ENCODE measurements at regions not wholly inside any gene's neighbourhood (a gene's known extent, or its start where the extent isn't known, plus 50 kb on each side); places are given as distances from the start of the nearest gene placed in this dataset.

GRCh38 chr3:56917361-56918110 is 115.8 kb upstream of the ARHGEF3 start:
- H3K4me3 ChIP-seq (ENCODE audit: low read length), result peak overlapping the region; percentile 50; the same call in 1 of the 2 replicates
- no peak for TF ChIP-seq ZNF274 (IDR thresholded peaks at IDR 0.05; ENCODE audit: low read depth, low read length)

DNA sequence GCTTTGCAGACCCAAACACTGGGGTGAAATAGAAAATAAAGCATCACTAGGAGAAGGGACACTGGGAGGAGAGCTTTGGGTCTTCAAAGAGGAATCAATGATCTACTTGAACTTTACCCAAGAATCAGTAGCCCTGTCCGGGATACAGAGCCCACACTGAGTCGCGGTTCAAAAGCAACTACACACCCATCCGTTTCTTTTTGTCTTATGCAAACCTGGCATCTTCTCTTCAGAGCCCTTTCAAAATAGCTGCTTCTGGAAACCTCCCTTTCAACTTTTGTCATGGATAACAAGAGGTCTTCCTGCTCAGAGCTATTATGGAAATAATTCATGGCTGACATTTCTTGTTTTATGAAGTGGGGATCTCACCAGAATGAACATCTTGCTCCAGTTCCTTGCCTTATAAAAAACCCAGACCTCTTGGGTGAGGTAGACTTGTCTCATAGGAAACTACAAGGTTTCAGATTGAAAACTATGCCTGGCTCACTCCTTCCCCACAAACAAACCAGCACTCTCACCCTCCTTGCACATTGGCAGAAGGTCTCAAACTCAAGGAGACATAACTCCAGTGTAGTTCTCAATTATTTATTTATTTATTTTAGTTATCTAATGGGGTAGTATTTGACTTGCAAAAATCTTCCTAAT is 115.1 kb upstream of the ARHGEF3 start:
- no peak for TF ChIP-seq ZNF274 (IDR thresholded peaks at IDR 0.05; ENCODE audit: low read depth, low read length)
- H3K4me3 ChIP-seq (ENCODE audit: low read length), result peak overlapping the region; percentile 43; the same call in 1 of the 2 replicates

DNA sequence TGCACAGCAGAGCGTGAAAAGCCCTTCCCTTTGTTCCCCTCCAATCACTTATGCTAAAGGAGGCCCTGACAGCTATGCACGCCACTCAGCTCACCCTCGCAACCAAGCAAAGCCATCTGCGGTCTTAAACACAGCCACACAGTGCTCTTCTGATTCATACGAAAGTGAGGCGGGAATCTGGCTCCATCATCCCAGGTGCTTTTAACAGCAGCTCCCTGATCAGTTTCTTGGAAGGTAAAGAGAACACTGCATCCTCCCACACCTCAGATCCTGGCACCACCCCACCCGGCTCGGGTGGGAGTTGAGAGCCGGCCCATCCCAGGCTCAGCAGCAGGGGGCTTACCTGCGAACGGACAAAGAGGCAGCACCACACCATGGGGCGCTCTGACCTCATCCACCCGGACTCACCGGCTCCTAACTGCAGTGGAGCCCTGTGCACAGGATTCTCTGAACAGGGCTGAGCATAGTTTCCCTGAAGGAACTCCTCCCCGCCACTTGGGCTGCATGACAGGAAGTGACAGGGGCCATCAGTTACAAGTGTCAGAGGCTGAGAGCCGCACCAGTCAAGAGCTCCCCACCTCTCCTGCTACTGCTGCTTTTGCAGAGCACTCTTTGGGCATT is 114.3 kb upstream of the ARHGEF3 start:
- TF ChIP-seq ZNF274 (IDR thresholded peaks at IDR 0.05; ENCODE audit: low read depth, low read length), result no peak
- H3K4me3 ChIP-seq (ENCODE audit: low read length), result peak overlapping the region; percentile 43; the same call in 1 of the 2 replicates

DNA sequence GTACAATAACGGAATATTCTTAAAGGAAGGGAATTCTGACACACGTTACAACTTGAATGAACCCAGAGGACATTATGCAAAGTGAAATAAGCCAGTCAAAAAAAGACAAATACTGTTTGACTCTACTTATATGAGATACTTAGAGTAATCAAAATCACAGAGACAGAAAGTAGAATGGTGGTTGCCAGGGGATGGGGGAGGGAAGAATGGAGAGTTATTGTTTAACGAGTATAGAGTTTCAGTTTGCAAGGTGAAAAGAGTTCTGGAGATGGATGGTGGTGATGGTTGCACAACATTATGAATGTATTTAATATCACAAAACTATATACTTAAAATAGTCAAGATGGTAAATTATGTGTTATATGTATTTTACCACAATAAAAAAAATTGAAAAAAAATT is 112.9 kb upstream of the ARHGEF3 start:
- no peak for TF ChIP-seq ZNF274 (IDR thresholded peaks at IDR 0.05; ENCODE audit: low read depth, low read length)
- no peak overlapping the region for H3K4me3 ChIP-seq (ENCODE audit: low read length)

DNA sequence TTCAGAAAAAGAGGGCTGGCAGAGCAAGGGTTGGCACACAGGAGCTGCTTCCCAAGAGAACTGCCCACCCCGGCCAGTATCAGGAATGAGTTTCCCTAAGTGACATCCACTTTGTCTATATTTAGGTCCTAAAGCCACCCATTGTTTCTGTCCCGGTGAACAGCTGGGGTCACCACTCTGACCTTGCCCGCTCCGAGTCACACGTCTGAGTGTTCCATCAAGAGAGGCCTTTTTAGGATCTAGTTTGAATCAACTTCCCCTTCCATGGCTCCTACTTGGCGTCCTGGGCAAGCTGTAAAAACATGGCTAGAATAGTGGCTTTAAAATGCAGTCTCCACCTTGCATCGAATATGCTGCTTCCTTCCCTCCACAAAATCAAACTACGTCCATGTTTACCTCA is 109.6 kb upstream of the ARHGEF3 start:
- TF ChIP-seq ZNF274 (IDR thresholded peaks at IDR 0.05; ENCODE audit: low read depth, low read length), result no peak
- H3K4me3 ChIP-seq (ENCODE audit: low read length), result no peak overlapping the region

DNA sequence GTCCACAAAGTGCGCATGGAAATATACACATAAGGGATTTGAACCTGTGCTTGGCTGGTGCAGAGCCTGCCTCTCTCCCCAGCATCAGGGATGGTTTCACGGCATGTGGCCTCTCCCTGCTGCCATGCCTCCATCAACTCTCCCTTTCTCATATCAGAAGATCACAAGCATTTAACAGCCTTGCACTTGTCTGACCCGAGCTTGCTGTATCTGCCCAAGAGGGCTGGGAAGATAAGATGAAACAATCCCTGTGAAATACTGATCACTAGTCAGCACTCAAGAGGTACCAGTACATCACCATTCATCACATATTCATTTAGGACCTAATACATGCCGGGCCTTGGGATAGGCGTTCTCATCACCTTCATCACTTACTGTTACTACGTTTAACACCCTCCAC is 107.6 kb upstream of the ARHGEF3 start:
- H3K4me3 ChIP-seq (ENCODE audit: low read length), result no peak overlapping the region
- TF ChIP-seq ZNF274 (IDR thresholded peaks at IDR 0.05; ENCODE audit: low read depth, low read length), result no peak

DNA sequence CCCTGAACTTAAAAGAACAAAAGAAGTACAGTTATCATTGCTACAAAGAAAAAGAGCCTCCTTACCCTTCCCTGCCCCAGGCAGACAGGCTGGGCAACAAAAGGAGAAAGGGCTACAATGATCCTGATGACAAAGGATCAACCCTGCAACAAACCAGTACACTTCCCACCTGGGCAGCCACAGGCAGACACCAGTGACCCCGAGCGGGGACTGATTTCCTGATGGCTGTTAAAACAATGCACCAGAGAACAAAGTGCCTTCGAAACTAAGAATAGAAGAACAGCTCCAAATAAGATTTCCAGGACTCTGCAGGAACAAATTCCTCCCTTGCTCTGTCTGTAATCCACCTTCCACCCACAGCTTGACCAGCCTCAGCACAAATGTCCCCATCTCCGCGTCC is 106.3 kb upstream of the ARHGEF3 start:
- H3K4me3 ChIP-seq (ENCODE audit: low read length), result no peak overlapping the region
- TF ChIP-seq ZNF274 (IDR thresholded peaks at IDR 0.05; ENCODE audit: low read depth, low read length), result no peak

GRCh38 chr3:56904552-56905215 is 102.9 kb upstream of the ARHGEF3 start:
- no peak for TF ChIP-seq ZNF274 (IDR thresholded peaks at IDR 0.05; ENCODE audit: low read depth, low read length)
- H3K4me3 ChIP-seq (ENCODE audit: low read length), result no peak overlapping the region

- no peak for TF ChIP-seq ZNF274 (IDR thresholded peaks at IDR 0.05; ENCODE audit: low read depth, low read length)
- no peak overlapping the region for H3K4me3 ChIP-seq (ENCODE audit: low read length)
Measured at GRCh38 chr3:56903231-56903782, 101.6 kb upstream of the ARHGEF3 start.

- no peak overlapping the region for H3K4me3 ChIP-seq (ENCODE audit: low read length)
- no peak for TF ChIP-seq ZNF274 (IDR thresholded peaks at IDR 0.05; ENCODE audit: low read depth, low read length)
Measured at GRCh38 chr3:56902468-56903160, 100.9 kb upstream of the ARHGEF3 start.

- H3K4me3 ChIP-seq (ENCODE audit: low read length), result no peak overlapping the region
- TF ChIP-seq ZNF274 (IDR thresholded peaks at IDR 0.05; ENCODE audit: low read depth, low read length), result no peak
Measured at GRCh38 chr3:56900801-56901200, 99.1 kb upstream of the ARHGEF3 start.

DNA sequence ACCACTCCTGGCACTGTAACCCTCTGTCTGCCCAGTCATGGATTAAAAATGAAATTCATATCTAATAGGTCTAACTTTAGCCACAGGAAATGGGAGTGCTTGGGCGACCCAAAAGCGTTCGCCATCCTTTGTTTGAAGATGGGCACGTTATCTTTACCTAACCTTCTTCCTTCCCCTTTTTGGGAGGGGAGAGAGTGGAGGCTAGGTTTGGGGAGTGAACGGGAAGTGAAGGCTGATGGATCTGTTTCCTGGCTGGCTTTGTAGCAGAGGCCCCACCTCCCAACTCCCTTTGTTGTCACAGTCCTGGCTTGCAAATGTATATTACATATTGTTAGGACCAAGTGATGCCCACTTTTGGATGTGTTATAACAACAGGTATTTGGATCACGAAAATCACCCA is 98.1 kb upstream of the ARHGEF3 start:
- TF ChIP-seq ZNF274 (IDR thresholded peaks at IDR 0.05; ENCODE audit: low read depth, low read length), result no peak
- H3K4me3 ChIP-seq (ENCODE audit: low read length), result no peak overlapping the region

DNA sequence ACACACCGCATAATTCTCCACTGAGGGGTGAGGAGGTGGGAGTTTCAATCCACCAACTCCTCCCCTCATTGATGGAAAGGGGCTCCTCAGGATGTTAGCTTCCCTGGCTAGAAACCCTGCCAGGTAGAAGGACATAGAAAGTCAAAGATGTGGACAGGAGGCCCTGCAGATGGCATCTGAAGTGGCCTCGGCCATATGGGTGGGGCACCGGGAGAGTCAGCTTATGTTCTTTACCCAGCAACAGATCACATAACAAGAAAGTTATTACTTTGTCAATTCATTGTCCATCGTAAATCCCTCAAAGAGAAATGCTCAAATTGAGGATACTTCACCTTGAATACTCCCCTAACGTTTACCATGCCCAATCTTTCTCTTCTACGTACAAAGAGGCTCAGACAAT is 97.3 kb upstream of the ARHGEF3 start:
- no peak overlapping the region for H3K4me3 ChIP-seq (ENCODE audit: low read length)
- TF ChIP-seq ZNF274 (IDR thresholded peaks at IDR 0.05; ENCODE audit: low read depth, low read length), result no peak

DNA sequence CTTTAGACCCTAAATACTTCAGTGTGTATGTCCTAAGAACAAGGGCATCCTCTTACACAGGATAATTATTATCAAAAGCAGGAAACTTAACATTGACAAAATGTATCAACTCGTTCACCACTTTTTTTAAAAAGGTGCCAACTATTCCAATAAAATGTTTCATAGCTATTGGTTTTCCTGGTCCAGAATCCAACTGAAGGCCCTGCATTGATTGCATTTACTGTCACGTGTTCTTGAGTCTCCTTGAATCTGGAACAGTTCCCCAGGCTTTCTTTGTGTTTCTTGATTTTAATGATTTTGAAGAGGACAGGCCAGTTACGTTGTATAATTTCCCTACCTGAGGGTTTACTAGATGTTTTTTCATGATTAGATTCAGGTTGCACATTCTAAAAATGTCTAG is 94.6 kb upstream of the ARHGEF3 start:
- H3K4me3 ChIP-seq (ENCODE audit: low read length), result no peak overlapping the region
- TF ChIP-seq ZNF274 (IDR thresholded peaks at IDR 0.05; ENCODE audit: low read depth, low read length), result no peak

All from GM08714 (cell line).